Adrenal gland (tissue), 5 donors: ENCODE measurements at regions not wholly inside any gene's neighbourhood (a gene's known extent, or its start where the extent isn't known, plus 50 kb on each side); places are given as distances from the start of the nearest gene placed in this dataset.

Source experiments
- POLR2A ChIP-seq, 2 donors: fragments of 450-650 bp; IDR thresholded peaks; one replicate each; pipeline ENCODE4 v1.6.1; 2017; ENCODE audit warnings: antibody characterized with exemption in 2 of 2, mild to moderate bottlenecking in 2 of 2, moderate library complexity in 1 of 2
- TF ChIP-seq, protein P1 (sequence below), 6 experiments: fragments of 450-650 bp in 4 of 6; fragments of 200-600 bp in 2 of 6; sonication (generic) in 1 of 6; IDR thresholded peaks; 1 replicate in 5 of 6; 2 replicates in 1 of 6; pipeline versions ENCODE4 v1.5.1 to v1.8.0; 2016 to 2021; ENCODE audit warnings: antibody characterized with exemption in 6 of 6, mild to moderate bottlenecking in 2 of 6, moderate library complexity in 1 of 6
- donor health status: DM: no; HTN: no; CAD: no.

DNA sequence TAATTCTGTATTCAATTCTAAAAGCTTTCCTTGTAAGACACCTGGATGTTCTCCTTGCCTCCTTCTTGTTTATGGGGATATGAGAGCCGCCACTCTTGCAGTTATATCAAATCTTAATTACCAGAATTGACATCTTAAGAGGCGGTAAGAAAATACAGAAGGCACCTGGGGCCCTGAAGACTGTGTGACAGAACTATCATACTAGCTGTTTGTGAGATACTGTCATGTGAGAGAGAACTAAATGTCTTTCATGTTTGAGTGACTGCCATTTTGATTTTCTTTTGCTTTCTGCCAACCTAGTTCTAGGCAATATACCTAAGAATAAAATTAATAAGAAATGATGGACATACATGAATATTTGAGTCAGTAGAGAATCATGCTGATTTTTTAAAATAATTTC is 340.2 kb upstream of the SMIM31 start:
- TF ChIP-seq, protein P1, sequence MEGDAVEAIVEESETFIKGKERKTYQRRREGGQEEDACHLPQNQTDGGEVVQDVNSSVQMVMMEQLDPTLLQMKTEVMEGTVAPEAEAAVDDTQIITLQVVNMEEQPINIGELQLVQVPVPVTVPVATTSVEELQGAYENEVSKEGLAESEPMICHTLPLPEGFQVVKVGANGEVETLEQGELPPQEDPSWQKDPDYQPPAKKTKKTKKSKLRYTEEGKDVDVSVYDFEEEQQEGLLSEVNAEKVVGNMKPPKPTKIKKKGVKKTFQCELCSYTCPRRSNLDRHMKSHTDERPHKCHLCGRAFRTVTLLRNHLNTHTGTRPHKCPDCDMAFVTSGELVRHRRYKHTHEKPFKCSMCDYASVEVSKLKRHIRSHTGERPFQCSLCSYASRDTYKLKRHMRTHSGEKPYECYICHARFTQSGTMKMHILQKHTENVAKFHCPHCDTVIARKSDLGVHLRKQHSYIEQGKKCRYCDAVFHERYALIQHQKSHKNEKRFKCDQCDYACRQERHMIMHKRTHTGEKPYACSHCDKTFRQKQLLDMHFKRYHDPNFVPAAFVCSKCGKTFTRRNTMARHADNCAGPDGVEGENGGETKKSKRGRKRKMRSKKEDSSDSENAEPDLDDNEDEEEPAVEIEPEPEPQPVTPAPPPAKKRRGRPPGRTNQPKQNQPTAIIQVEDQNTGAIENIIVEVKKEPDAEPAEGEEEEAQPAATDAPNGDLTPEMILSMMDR (IDR thresholded peaks at IDR 0.05), result no peak
- TF ChIP-seq POLR2A (IDR thresholded peaks at IDR 0.05), result no peak
